GM19463 (cell line): ENCODE measurements at regions not wholly inside any gene's neighbourhood (a gene's known extent, or its start where the extent isn't known, plus 50 kb on each side); places are given as distances from the start of the nearest gene placed in this dataset.

Source experiments
- ATAC-seq: cut with Tn5 transposase; IDR thresholded peaks from one replicate; pipeline ENCODE4 v1.9.1; 2021; ENCODE audit warnings: mild to moderate bottlenecking, moderate library complexity; ENCODE audit not compliant: unreplicated experiment

DNA sequence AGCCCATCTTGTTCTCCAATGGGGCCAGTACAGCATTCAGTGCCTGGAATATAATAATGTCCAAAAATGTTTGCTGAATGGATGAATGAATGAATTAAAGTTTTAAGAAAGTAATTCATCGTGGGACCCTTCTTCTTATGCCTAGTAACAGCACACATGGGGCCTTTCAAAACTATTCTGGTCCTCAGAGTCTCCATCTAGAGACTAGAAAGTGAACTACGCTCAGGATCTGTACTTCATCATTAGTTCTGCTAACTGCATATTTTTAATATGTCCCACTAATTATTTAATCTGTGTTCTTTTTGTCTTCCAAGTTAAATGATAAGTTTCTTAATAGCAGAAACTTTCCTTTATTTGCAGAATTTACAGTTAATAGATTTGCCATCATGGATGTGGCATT is 172.5 kb downstream of the SMAD2 start:
- ATAC-seq, result no peak

DNA sequence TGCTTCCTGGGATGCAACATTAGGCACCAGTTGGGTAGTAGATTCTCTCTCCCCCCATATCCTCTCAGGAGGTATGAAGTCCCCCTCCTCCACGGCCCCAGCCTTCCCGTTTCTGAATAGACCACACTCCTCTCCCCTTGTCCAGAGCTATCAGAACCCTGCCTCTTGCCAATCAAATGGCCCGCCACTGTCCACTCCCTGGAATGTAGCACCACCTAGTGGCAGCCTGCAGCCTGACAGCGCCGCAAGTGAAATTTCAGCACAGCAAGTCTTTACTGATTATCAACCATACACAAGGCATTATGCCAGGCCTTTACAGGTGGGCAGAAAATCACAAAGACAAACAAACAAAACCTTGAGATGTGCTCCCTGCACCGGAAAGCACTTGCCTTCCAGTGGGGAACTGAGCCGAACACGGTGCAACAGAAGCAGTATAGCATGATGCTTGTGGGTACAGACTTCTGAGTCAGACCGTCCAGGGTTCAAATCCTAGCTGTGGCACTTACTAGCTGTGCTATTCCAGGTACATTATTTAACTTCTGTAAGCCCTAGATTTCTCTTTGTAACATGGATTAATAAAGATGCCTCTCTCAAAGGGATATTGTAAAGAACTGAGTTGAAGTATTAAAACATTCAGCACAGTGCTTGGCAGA is 174.0 kb downstream of the SMAD2 start:
- ATAC-seq, result no peak

DNA sequence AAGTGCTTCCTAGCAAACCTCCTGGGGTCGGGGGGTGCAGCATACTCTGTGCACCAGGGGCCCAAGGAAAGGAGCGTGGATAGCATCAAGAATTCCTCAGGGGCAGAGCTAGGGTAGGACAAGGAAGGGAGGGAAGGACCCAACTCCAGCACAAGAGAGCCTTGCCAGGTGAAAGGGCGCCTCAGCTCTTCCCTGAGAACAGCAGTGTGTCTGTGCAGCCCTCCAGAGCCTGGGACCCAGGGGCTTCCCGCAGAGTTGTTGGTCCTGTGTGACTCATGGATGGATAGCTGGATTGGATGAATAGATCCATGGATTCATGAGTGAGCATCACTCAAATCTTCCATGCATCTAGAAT is 175.4 kb downstream of the SMAD2 start:
- no peak for ATAC-seq

DNA sequence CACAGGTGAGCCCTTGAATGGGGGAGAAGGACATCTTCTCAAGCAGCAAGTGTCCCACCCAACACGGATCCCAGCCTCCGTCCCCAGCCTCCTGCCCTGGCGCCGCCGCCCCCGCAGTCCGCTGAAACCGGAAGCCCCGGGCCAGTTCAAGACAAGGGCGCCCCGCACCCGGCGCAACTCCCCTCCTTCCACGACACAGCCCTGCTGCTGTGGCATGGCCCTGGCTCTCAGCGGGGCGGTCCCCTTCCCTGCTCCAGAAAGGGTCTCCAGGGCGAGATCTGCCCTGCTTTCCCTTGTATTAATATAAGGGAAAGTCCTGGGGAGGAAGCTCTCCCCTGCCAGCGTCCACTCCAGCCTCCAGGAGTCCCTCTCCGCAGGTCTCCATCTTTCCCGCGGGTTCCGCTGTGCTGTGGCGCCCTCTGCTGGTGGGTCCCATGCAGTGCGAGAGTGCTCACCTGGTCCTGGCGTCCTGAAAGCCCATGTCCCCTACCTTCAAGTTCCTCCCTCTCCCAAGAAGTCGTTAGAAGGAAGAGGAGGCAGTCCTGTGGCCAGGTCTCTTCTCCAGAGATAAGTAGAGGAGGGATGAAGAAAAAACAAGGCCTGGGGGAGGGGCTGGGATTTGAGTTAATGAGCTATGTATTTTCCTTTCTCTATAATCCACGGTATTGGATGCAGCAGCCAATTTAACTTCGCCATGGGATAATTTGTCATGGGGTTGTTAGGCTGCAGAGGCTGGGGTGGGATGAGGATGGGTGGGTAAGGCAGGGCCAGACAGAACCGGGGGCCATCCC is 176.0 kb downstream of the SMAD2 start:
- no peak for ATAC-seq

DNA sequence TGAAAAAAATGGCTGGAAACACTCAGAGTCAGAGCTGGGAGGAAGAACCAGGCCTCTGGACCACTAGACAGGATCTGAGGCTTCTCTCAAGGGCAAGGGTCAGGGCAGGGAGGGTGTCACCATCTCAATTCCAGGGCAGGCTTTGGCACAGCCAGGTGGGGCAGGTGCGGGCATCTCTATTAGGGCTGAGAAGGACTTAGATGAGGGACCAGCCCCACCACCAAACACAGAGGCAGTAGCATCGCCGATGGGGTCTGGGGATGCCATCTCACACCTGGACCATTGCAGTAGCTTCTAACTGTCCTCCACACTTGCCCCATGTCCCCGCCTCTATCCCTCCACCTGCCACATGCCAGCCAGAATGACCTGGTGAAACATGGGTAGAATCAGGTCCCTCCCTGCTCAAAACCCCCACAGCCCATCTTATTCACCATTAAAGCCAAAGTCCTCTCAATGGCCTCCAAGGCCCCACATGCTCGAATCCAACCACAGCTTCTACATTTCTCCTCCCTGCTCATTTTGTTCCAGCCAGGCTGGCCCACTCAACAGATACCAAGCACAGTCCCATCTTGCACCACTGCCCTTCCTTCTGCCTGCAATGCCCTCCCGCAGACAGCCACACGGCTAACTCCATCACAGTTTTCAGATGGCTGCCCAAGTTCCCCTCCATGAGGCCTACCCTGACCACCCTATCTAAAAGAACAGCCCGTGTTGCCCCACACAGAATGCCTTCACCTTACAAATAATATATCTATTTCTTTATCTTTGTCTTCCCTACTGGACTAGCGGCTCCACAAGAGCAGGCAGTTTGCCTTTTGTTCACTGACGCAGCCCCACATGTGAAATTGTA is 177.4 kb downstream of the SMAD2 start:
- no peak for ATAC-seq

DNA sequence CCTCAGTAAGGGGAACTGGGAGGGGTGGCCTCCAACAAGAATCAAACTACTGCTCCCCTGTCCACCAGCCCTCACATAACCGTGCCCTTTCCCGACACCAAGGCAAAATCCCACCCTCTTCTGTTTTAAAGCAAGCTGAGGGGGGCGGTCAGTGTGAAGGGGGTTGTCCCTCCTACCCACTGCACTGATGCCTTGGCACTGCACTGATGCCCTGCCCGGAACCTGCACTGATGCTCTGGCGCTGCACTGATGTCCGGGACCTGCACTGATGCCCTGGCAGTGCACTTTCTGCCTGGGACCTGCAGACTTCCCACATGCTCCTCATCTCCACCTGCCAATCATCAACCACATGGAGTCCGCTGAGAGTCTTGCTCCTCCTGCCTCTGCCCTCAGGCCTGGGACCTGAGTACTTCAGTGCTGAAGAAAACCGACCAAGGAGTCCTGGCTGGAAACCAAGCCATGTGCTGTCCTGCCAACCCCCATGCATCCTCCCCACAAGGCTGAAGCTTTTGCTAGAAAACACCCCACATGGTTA is 179.5 kb downstream of the SMAD2 start:
- no peak for ATAC-seq

DNA sequence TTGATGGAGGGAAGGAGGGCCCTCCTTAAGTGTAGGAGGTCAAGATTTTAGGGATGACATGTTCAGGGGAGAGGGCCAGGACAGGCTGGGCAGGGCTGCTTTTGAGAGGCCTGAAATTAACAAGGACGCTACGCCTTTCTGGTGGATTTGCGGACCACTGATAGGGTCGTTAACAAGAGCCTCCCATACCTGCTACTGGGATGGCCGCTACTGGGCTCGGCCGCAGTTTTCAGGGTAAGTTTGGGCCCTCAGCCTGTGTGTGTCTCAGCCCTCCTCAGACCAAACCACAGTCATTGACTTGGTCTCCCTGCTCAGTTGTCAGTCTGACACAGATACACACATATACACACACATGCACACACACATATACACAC is 180.9 kb downstream of the SMAD2 start:
- no peak for ATAC-seq

DNA sequence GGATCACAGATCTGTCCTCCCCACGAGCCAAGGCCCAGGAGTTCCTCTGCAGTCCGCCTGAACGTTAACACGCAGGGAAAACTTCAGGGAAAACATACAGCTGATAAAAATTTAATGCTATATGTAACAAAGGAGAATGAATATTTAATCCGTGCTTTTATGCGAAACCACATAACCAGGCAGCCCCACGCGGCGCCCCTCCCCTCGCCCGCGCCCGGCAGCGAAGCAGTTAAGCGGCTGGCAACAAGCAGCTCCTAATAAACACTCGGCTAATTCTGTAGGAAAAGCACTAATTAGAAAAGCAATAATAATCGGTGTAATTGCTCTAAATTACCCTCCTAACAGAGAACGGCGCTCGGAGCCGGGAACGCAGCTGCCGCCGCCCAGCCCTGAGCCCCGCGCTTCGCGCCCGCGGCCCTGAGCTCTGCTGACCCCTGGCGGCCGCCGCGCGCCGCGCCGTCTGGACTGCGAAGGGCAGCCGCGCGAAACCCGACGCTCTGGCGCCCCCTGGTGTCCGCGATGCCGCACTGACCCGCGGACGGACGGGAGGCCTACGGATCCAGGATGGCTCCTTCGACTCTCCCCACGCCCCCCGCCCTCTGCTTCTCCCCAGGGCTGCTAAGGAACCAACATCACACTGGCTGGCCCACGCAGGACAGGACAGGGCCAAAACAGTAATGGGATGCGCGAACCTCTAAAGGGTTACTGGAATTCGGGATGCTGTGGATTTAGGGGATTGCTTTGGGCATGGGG is 181.4 kb downstream of the SMAD2 start:
- ATAC-seq, result peak; percentile 96

DNA sequence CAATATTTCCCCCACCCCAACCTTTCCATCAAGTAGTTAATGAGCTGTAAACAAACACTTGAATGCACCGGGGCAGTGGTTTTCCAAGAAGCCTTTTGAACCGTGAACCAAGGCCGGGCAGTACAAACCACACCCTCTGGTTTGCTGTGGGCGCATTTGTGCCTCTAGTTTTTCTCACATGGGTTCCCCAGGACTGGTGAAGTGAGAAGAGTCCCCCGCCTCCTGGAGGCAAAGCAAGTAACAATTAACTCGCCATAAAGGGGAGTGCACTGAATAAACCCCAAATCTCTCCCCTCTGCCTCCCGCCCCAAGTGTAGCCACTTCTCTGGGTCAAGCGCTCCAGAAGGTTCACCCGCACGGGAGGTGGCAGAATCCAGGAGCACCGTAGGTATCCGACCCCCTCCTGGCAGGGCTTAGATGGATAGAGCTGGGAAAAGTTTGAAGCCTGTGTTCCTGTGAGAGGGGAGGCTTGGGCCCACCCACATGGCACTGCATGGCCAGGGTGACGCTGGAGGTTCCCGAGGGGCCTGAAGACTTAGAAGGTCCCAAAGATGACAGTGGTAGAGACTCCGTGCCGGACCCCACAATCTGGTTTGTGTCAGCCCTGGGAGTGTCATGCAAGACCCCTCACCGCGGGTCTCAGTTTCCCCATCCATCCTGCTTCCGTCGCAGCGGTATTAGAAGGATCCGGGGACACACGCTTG is 182.2 kb downstream of the SMAD2 start:
- no peak for ATAC-seq

DNA sequence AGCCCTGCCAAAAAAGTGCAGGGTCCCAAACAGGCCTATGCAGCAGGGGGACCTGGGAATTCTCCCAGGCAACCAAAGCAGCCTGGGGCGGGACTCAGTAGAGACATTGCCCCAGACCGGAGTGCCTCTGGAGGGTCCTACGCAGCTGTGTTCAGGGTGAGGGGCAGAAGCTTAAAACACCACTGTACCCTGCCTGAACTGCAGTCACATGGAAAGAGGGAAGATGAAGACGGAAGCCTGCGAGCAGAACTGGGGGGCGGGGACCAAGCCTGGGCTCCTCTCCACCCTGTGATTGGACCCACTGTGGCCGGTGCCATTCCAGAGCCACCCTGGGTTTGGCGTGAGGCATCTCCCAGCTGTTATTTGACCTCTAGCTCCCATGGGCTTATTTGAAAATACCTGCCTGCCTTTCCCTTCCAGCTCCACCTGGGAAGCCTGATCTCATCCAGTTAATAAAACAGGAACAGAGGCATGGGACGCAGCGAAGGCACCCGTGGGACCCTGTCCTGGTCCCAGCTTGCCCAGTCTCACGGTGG is 183.1 kb downstream of the SMAD2 start:
- ATAC-seq, result no peak

DNA sequence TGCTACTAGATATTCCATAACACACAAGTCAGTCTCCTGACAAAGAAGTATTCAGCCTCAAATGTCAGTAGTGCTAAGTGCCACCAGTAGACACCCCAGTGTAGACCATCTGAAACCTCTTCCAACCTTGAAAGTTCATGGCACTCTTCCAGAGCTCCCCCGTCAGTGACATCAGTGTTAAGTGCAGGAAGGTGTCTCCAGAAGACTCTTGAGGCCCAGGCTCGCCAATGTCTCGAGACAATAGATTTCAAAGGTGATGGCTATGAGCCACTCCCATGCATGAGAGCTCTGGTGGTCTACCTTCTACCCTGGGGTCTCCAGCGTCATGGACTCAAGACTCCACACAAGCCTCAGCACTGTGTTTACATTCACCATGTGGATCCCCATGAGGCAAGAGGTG is 183.8 kb downstream of the SMAD2 start:
- ATAC-seq, result no peak

DNA sequence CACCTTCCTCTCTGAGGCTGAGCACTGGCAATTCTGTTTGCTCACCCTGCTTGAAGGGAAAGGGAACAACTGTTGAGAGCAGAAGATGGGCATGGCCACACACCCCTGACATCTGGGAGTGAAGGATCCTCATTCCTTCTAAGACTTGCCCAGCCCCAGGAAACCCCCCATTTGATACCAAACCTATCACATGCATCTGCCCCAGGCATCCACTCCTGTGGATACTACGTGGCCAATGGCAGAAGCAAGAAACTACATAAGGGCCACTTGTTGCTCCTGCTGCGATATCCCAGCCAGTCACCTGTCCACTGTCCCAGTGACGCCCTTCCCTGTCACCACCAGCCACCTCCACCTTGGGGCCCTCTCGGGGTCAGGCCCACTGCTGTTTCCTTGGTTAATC is 185.2 kb downstream of the SMAD2 start:
- ATAC-seq, result no peak

DNA sequence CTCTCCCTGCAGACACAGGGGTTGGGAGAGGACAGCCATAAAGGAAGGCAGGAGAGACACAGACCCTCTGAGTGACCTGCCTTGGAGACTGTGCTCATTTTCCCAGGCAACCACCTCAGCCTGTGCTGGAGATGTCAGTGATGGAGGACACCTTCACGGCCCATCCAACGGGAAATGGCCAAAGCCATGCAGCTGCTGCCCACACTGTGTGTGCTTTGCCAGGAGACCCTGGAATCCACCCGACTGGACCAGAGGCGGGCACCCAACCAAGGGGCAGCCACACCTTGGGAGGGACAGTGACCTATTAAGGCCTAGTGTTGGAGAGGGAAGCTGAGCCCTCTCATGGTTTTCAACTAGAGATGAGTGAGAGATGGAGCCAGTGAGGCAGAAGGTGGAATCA is 192.5 kb downstream of the SMAD2 start:
- ATAC-seq, result no peak

DNA sequence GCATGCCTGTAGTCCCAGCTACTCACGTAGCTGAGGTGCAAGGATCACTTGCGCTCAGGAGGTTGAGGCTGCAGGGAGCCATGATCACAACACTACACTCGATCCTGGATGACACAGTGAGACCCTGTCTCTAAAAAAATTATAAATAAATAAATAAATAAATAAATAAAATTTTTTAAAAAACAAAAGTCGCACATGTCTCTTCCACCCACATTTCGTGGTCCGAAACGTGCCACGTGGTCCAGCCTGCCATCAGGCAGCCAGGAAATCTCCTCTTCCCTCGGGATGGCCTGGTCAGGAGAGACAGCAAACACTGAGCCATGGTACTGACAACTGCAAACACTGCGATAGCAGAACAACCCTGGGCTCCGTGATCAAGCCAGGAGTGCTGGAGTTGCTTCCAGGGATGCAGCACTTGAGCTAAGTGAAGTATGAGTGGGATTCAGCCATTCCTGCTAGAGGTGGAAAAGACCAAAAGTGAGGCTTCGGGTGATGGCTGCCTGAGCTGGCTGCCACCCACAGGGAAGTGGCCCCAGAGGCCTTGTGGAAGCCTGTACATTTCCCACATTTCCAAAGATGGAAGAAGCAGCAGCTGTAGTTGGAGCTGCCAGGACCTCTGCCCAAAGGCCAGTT is 193.1 kb downstream of the SMAD2 start:
- ATAC-seq, result no peak

DNA sequence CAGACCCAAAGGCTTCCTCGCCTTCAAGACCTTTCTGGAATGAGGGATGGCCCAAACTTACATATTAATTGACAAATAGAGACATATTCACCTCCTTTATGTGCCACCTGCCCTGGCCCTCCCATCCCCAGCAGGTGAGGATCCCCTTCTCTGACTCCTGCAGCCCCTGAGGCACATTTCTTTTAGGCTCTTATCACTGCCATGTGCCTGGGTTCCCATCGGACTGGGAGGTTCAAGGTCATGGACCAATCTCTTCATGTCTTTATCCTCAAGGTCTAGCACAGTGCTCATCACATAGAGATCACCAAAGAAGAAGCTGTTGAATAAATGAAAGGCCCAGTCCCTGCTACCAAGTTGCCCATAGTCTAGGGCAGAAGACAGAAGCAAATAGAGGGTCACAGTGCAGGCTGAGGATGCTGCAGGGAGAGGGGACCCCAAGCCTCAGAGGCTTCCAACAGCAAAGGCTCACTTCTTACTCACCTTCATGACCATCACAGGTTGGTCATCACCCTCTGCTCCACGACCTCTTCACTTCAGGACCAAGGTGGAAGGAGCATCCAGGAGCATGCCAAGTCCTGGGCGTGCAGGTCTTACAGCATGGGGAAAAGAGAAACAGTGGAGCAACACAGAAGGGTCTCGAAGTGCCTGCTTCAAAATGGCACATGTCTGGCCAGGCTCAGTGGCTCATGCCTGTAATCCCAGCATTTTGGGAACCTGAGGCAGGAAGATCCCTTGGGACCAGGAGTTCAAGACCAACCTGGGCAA is 193.9 kb downstream of the SMAD2 start:
- ATAC-seq, result no peak

DNA sequence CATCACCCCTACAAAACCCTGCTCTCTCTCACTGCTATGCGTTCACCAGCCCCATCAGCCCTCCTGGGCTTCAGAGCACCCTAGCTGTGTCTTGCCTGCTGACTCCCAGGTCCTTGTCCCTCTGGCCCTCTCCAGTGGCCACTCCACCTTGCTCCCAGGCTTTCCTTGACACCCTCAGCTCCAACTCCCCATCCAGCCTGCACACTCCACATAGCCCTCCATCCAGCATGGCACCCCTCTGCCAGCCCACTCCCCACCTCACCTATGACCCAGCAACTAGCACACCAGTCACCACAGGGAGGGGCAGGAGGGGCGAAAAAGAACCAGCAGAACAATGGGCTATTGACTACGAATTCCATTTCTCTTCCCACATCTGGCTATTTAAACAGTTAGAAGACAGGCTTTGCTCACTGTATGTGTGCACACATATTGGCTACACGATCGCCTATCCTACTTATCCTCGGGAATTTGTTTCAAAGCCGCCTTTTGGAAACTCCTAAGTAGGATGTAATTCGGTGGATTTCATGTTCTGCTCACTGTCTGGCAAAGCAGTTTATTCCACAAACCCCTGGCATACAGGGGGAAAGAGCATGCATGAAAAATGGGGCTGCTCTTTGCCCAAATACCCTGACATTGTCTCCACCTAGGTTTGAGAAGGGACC is 195.3 kb downstream of the SMAD2 start:
- ATAC-seq, result no peak

DNA sequence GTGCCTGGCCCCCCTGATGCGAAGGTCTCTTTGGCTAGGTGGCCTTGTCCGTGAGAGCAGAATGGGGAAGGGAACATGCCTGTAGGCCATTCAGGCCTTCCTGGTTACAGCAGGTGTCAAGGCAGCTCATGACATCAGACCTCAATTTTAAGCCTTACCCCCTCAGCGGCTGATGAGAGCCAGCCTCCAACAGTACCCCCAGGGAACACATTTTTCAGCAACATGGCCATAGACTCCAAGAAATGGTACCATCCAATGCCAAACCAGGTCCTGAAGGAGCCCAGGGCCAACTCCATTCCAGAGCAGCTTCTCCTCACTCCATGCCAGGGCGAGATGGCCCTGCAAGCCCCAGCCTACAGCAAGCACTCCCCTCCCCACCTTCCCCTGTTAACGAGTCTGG is 199.2 kb downstream of the SMAD2 start:
- ATAC-seq, result no peak

DNA sequence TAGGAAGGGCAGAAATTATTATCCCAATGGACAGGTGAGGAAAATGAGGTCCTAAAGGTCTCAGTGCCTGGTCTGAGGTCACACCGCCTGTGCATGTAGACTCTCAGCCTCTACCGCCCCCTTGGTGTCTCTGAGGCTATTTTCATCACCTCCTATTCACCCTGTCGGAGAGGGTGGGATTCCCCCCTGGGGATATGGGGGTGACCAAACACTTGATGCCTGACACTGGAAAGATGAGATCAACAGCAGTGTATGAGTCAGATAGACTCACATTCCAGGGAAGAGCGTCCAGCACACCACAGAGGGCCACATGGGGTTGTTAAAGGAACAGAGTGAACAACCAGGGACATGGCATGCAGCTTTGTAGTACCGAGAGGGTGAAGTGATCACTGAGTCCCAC is 199.7 kb downstream of the SMAD2 start:
- ATAC-seq, result no peak
